IMR-90 (cell line): ENCODE measurements at regions not wholly inside any gene's neighbourhood (a gene's known extent, or its start where the extent isn't known, plus 50 kb on each side); places are given as distances from the start of the nearest gene placed in this dataset.

Experiments used
- ATAC-seq: fragments of 200-7000 bp; cut with Tn5 transposase; 2 replicates; pipeline ENCODE4 v1.9.1; 2020; ENCODE audit warnings: low read depth, mild to moderate bottlenecking, moderate library complexity
- BruUV-seq: library from RNA; stranded (reverse); fragments of 400-500 nt; replicated peaks from 2 replicates; lab custom pipeline; 2021; lab: Mats Ljungman, UMichigan
- CTCF ChIA-PET: fragments of 300-600 bp; formaldehyde crosslinking; extraction: SDS; loops from one replicate; lab custom pipeline; 2021; ENCODE audit warnings: antibody characterized with exemption; lab: Yijun Ruan, JAX
- POLR2A ChIA-PET: fragments of 300-600 bp; sonication (Branson Sonifier 250); formaldehyde crosslinking; loops from one replicate; lab custom pipeline; 2022; ENCODE audit warnings: antibody characterized with exemption; ENCODE audit not compliant: unreplicated experiment; lab: Charles Lee
- DNase-seq: peaks from one replicate; pipeline ENCODE4 v3.0.0; 2013
- H2AFZ ChIP-seq: replicated peaks from 2 replicates; pipeline ENCODE3; 2013; ENCODE audit warnings: low read length, mild to moderate bottlenecking; ENCODE audit not compliant: poor library complexity
- H2AK5ac ChIP-seq: 2 replicates; pipeline ENCODE4 v1.6.1; 2013; ENCODE audit warnings: low read depth, low read length, inconsistent platforms
- H2AK9ac ChIP-seq: replicated peaks from 2 replicates; pipeline ENCODE3; 2013; ENCODE audit warnings: mild to moderate bottlenecking, low read depth, low read length, moderate library complexity; ENCODE audit not compliant: poor library complexity
- H2BK120ac ChIP-seq: 2 replicates; pipeline ENCODE4 v1.6.1; 2013; ENCODE audit warnings: low read depth, low read length, inconsistent platforms
- H2BK15ac ChIP-seq: 3 replicates; pipeline ENCODE4 v1.6.1; 2013; ENCODE audit warnings: low read depth, low read length, inconsistent platforms
- H2BK20ac ChIP-seq: 2 replicates; pipeline ENCODE4 v1.6.1; 2013; ENCODE audit warnings: low read depth, mild to moderate bottlenecking, inconsistent platforms, low read length, moderate library complexity
- H2BK5ac ChIP-seq: 2 replicates; pipeline ENCODE4 v1.6.1; 2013; ENCODE audit warnings: mild to moderate bottlenecking, low read depth, low read length, inconsistent platforms; ENCODE audit not compliant: poor library complexity, severe bottlenecking
- H3K14ac ChIP-seq: replicated peaks from 2 replicates; pipeline ENCODE4 v1.6.1; 2013; ENCODE audit warnings: low read depth, low read length, inconsistent platforms
- H3K18ac ChIP-seq: 2 replicates; pipeline ENCODE4 v1.6.1; 2013; ENCODE audit warnings: low read depth, low read length, control low read depth
- H3K23ac ChIP-seq: 2 replicates; pipeline ENCODE4 v1.6.1; 2013; ENCODE audit warnings: low read depth, low read length, inconsistent platforms
- H3K27ac ChIP-seq: 2 replicates; pipeline ENCODE4 v1.5.1; 2013; ENCODE audit warnings: mild to moderate bottlenecking, control low read depth, low read length; ENCODE audit not compliant: insufficient read depth
- H3K27me3 ChIP-seq: 2 replicates; pipeline ENCODE4 v1.6.1; 2013; ENCODE audit warnings: low read length; ENCODE audit not compliant: control insufficient read depth, insufficient read depth
- H3K36me3 ChIP-seq: 2 replicates; pipeline ENCODE4 v1.6.1; 2013; ENCODE audit warnings: low read length, mixed read lengths; ENCODE audit not compliant: control insufficient read depth, insufficient read depth
- H3K4ac ChIP-seq: 2 replicates; pipeline ENCODE4 v1.6.1; 2013; ENCODE audit warnings: low read depth, low read length, inconsistent platforms
- H3K4me1 ChIP-seq: 2 replicates; pipeline ENCODE4 v1.6.1; 2013; ENCODE audit warnings: low read length, mixed read lengths; ENCODE audit not compliant: control insufficient read depth, insufficient read depth
- H3K4me2 ChIP-seq: 2 replicates; pipeline ENCODE4 v1.6.1; 2013; ENCODE audit warnings: low read depth, mild to moderate bottlenecking, control low read depth, low read length, moderate library complexity
- H3K4me3 ChIP-seq: 2 replicates; pipeline ENCODE4 v1.5.1; 2013; ENCODE audit warnings: low read depth, mild to moderate bottlenecking, control low read depth, low read length, moderate library complexity; ENCODE audit not compliant: insufficient read depth
- H3K56ac ChIP-seq: 2 replicates; pipeline ENCODE4 v1.6.1; 2013; ENCODE audit warnings: low read length, inconsistent platforms; ENCODE audit not compliant: insufficient read depth; ENCODE audit errors: extremely low read depth
- H3K79me1 ChIP-seq, 2 experiments: 2 replicates each; pipeline ENCODE4 v1.6.1; 2013; ENCODE audit warnings: low read length in 2 of 2, inconsistent platforms in 1 of 2, low read depth in 1 of 2
- H3K9ac ChIP-seq: 2 replicates; pipeline ENCODE4 v1.6.1; 2013; ENCODE audit warnings: low read depth, low read length, control low read depth
- H3K9me1 ChIP-seq: 2 replicates; pipeline ENCODE4 v1.6.1; 2013; ENCODE audit warnings: low read length, inconsistent platforms; ENCODE audit not compliant: insufficient read depth
- H3K9me3 ChIP-seq: 2 replicates; pipeline ENCODE4 v1.6.1; 2013; ENCODE audit warnings: low read length; ENCODE audit not compliant: control insufficient read depth, insufficient read depth
- H4K20me1 ChIP-seq: 2 replicates; pipeline ENCODE4 v1.6.1; 2013; ENCODE audit warnings: low read length, inconsistent platforms; ENCODE audit not compliant: insufficient read depth
- H4K5ac ChIP-seq: 2 replicates; pipeline ENCODE4 v1.6.1; 2013; ENCODE audit warnings: mild to moderate bottlenecking, low read depth, low read length, control low read depth
- H4K8ac ChIP-seq, 2 experiments: 2 replicates each; pipeline ENCODE4 v1.6.1; 2013; ENCODE audit warnings: low read depth in 2 of 2, low read length in 2 of 2, control low read depth in 1 of 2, inconsistent platforms in 1 of 2
- H4K91ac ChIP-seq: 2 replicates; pipeline ENCODE4 v1.6.1; 2013; ENCODE audit warnings: low read depth, low read length, inconsistent platforms; ENCODE audit not compliant: insufficient read depth
- CEBPB ChIP-seq: IDR thresholded peaks from 2 replicates; pipeline ENCODE4 v1.6.1; 2012; ENCODE audit warnings: low read depth, low read length, improper control_type of control experiment
- CHD1 ChIP-seq: IDR thresholded peaks from 2 replicates; pipeline ENCODE4 v1.6.1; 2012; ENCODE audit warnings: low read depth, low read length, improper control_type of control experiment
- CTCF ChIP-seq: conservative IDR thresholded peaks from 2 replicates; pipeline ENCODE4 v1.5.1; 2012; ENCODE audit warnings: mild to moderate bottlenecking, low read depth, low read length, improper control_type of control experiment
- FOS ChIP-seq: fragments of 150-350 bp; IDR thresholded peaks from 2 replicates; pipeline ENCODE4 v1.6.1; 2016; ENCODE audit warnings: low read depth, low read length
- MAFK ChIP-seq: IDR thresholded peaks from 2 replicates; pipeline ENCODE4 v1.6.1; 2012; ENCODE audit warnings: low read depth, low read length, improper control_type of control experiment
- MXI1 ChIP-seq: IDR thresholded peaks from 2 replicates; pipeline ENCODE4 v1.6.1; 2012; ENCODE audit warnings: low read depth, mild to moderate bottlenecking, low read length, moderate library complexity, borderline replicate concordance
- NFE2L2 ChIP-seq: fragments of 150-350 bp; IDR thresholded peaks from 2 replicates; pipeline ENCODE4 v1.6.1; 2016; ENCODE audit warnings: low read depth, mild to moderate bottlenecking, low read length
- POLR2A ChIP-seq: IDR thresholded peaks from 2 replicates; pipeline ENCODE4 v1.6.1; 2012; ENCODE audit warnings: mild to moderate bottlenecking, low read depth, low read length
- RCOR1 ChIP-seq: IDR thresholded peaks from 2 replicates; pipeline ENCODE4 v1.6.1; 2012; ENCODE audit warnings: mild to moderate bottlenecking, low read length, improper control_type of control experiment; ENCODE audit not compliant: insufficient replicate concordance
- RFX5 ChIP-seq: IDR thresholded peaks from 2 replicates; pipeline ENCODE4 v1.8.0; 2012; ENCODE audit warnings: low read depth, mild to moderate bottlenecking, low read length, moderate library complexity
- SMC3 ChIP-seq: fragments of 150-350 bp; IDR thresholded peaks from 2 replicates; pipeline ENCODE4 v1.6.1; 2016; ENCODE audit warnings: low read depth, mild to moderate bottlenecking, antibody characterized with exemption, low read length, moderate library complexity
- WGBS, 2 experiments: methylation state at CpG; one replicate each; pipeline versions ENCODE4 v1.1.5 to v1.1.7; 2013; ENCODE audit warnings: missing lambda C conversion rate in 2 of 2; ENCODE audit not compliant: insufficient read length in 1 of 2; ENCODE audit errors: extremely low coverage in 2 of 2; 5-methylcytosine and 5-hydroxymethylcytosine counted together
- dilution Hi-C: fragments of 300-500 bp; cut with HindIII; formaldehyde crosslinking; loops from one replicate; pipeline ENCODE4 v1.14.3; 2018; ENCODE audit warnings: low sequenced_read_pairs; ENCODE audit not compliant: unreplicated experiment
- in situ Hi-C: fragments of 300-500 bp; cut with MboI; formaldehyde crosslinking; loops from 3 replicates; pipeline ENCODE4 v1.14.3; 2019; ENCODE audit warnings: low sequenced_read_pairs, inconsistent platforms, mixed read lengths
- intact Hi-C: fragments of 100-400 bp; cut with micrococcal nuclease; formaldehyde crosslinking; loops from 2 replicates; pipeline ENCODE4 v1.10.0; 2022
- TF ChIP-seq, protein P1 (sequence below): fragments of 150-350 bp; IDR thresholded peaks from 2 replicates; pipeline ENCODE4 v1.6.1; 2017; ENCODE audit warnings: mild to moderate bottlenecking, antibody characterized with exemption, low read length, low read depth

- Histone ChIP-seq H2AK9ac (no peak overlapping the region), H3K4ac (no peak overlapping the region), H3K9ac (no peak overlapping the region), H3K4me2 (no peak overlapping the region), H3K9me3 (peaks cover 5% of the 10 kb centered on the region), H3K4me3 (no peak overlapping the region), H2AK5ac (no peak overlapping the region), H3K27me3 (no peaks in the 10 kb centered on the region), H3K27ac (no peak overlapping the region), H2BK20ac (no peak overlapping the region), H3K56ac (no peak overlapping the region), H3K4me1 (no peaks in the 10 kb centered on the region), H2AFZ (no peak overlapping the region), H2BK120ac (no peak overlapping the region), H3K23ac (no peak overlapping the region), H4K20me1 (no peaks in the 10 kb centered on the region), H3K14ac (no peak overlapping the region), H4K5ac (no peak overlapping the region), H4K91ac (no peak overlapping the region), H4K8ac (no peak overlapping the region), H2BK15ac (no peak overlapping the region), H3K79me1 (no peaks in the 10 kb centered on the region), H3K36me3 (no peaks in the 10 kb centered on the region), H2BK5ac (no peak overlapping the region), H3K18ac (no peak overlapping the region), H3K9me1 (no peaks in the 10 kb centered on the region)
- TF ChIP-seq MXI1 (no peak), SMC3 (no peak), RFX5 (no peak), FOS (no peak), POLR2A (no peak), NFE2L2 (no peak), CTCF (no peak), MAFK (no peak), RCOR1 (no peak), CEBPB (no peak), CHD1 (no peak)
- TF ChIP-seq, protein P1, sequence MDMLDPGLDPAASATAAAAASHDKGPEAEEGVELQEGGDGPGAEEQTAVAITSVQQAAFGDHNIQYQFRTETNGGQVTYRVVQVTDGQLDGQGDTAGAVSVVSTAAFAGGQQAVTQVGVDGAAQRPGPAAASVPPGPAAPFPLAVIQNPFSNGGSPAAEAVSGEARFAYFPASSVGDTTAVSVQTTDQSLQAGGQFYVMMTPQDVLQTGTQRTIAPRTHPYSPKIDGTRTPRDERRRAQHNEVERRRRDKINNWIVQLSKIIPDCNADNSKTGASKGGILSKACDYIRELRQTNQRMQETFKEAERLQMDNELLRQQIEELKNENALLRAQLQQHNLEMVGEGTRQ = no peak
- DNase-seq = no peak
- ChIA-PET CTCF (no interaction called here), POLR2A (no interaction called here)
- BruUV-seq = no TSS peak
- WGBS, 2 experiments = 28% methylated on average over 4 of the region's 13 CpGs; no CpG with 5 or more reads in 1 of the 2 experiments
- in situ Hi-C loops (no loop called here), dilution Hi-C loops (no loop called here), intact Hi-C loops (no loop called here)
- ATAC-seq = no peak
Observed at GRCh38 chr2:129723277-129724020, 256.0 kb upstream of the RAB6C start.
